ENCODE measurements at regions not wholly inside any gene's neighbourhood (a gene's known extent, or its start where the extent isn't known, plus 50 kb on each side); places are given as distances from the start of the nearest gene placed in this dataset.

DNA sequence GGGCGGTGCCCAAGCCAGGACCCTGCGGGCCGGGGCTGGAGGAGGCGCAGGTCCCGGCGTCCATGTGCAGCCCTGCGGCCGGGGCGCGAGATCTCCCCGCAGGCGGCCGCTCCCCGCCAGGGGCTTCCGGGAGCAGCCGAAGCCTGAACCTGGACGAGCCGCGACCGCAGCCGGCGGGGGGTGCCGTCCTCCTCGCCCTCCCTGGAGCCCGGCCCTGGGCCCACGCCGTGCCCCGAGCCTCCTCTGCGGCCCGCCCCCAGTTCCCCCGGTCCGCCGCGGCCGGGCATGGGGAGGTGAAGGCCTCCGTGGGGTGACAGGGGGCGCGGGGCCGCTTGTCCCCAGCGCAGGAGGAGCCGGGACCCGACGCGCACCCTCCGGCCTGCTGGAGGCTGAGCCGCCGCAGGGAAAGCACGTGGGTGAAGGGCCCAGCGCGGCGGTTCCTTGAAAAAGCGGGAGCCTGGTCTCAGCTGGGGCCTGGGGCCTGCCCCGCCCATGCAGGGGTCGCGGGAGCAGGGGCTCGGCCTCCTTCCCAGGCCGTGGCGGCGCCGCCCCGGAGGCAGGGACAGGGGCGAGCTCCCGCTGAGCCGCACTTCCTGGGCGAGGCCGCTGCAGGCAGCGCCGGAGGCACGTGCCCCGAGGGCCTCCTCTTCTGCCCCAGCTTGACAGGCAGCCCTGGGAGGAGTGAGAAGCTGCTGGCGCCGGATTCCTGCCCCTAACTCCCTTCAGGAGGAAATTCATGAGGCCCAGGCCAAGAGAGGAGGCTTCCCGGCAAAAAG, 55.6 kb upstream of the PPP2R5C start:
- Mint-ChIP-seq H3K27ac (ENCODE audit: unreplicated experiment) (no peak overlapping the region), H3K27me3 (ENCODE audit: unreplicated experiment) (peaks cover 38% of the 10 kb centered on the region), H3K4me1 (ENCODE audit: unreplicated experiment) (peaks cover 14% of the 10 kb centered on the region), H3K9me3 (ENCODE audit: unreplicated experiment) (no peaks in the 10 kb centered on the region), H3K36me3 (ENCODE audit: unreplicated experiment) (no peaks in the 10 kb centered on the region), H3K4me3 (ENCODE audit: unreplicated experiment) (no peak overlapping the region)
- TF ChIP-seq, protein P1, sequence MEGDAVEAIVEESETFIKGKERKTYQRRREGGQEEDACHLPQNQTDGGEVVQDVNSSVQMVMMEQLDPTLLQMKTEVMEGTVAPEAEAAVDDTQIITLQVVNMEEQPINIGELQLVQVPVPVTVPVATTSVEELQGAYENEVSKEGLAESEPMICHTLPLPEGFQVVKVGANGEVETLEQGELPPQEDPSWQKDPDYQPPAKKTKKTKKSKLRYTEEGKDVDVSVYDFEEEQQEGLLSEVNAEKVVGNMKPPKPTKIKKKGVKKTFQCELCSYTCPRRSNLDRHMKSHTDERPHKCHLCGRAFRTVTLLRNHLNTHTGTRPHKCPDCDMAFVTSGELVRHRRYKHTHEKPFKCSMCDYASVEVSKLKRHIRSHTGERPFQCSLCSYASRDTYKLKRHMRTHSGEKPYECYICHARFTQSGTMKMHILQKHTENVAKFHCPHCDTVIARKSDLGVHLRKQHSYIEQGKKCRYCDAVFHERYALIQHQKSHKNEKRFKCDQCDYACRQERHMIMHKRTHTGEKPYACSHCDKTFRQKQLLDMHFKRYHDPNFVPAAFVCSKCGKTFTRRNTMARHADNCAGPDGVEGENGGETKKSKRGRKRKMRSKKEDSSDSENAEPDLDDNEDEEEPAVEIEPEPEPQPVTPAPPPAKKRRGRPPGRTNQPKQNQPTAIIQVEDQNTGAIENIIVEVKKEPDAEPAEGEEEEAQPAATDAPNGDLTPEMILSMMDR (IDR thresholded peaks at IDR 0.05) = no peak
- DNase-seq (ENCODE audit: extremely low spot score, unreplicated experiment) = no peak

DNA sequence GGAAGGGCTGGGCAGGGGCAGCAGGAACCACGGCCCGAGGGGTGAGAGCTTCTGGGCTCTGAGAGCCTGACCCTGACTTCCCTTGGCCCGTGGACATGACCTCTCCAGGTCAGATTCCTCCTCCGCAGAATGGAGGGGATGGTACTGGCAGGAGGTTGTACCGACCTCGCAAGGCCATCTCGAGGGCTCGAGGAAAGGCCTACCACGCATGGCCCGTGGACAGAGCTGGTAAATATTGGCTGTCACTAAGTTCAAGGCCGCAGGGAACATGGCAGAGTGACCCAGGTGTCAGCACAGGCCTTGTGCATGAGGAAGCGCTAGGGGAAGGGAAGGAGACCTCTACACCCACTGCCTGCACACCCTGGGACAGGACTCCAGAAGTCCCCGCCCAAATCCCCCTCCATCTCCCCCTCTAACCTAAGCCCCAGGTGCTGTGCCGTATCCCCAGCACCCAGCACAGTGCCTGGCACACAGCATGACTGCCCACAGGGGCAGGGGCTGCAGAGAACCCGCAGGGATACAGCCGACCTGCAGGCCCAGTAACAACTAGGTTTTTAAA, 54.9 kb upstream of the PPP2R5C start:
- DNase-seq (ENCODE audit: extremely low spot score, unreplicated experiment) = no peak
- TF ChIP-seq, protein P1 (IDR thresholded peaks at IDR 0.05) = no peak
- H3K27me3 Mint-ChIP-seq (ENCODE audit: unreplicated experiment) = peaks cover 32% of the 10 kb centered on the region
- peaks cover 16% of the 10 kb centered on the region for H3K4me1 Mint-ChIP-seq (ENCODE audit: unreplicated experiment)
- H3K9me3 Mint-ChIP-seq (ENCODE audit: unreplicated experiment) = no peaks in the 10 kb centered on the region
- H3K4me3 Mint-ChIP-seq (ENCODE audit: unreplicated experiment) = no peak overlapping the region
- no peak overlapping the region for H3K27ac Mint-ChIP-seq (ENCODE audit: unreplicated experiment)
- no peaks in the 10 kb centered on the region for H3K36me3 Mint-ChIP-seq (ENCODE audit: unreplicated experiment)

DNA sequence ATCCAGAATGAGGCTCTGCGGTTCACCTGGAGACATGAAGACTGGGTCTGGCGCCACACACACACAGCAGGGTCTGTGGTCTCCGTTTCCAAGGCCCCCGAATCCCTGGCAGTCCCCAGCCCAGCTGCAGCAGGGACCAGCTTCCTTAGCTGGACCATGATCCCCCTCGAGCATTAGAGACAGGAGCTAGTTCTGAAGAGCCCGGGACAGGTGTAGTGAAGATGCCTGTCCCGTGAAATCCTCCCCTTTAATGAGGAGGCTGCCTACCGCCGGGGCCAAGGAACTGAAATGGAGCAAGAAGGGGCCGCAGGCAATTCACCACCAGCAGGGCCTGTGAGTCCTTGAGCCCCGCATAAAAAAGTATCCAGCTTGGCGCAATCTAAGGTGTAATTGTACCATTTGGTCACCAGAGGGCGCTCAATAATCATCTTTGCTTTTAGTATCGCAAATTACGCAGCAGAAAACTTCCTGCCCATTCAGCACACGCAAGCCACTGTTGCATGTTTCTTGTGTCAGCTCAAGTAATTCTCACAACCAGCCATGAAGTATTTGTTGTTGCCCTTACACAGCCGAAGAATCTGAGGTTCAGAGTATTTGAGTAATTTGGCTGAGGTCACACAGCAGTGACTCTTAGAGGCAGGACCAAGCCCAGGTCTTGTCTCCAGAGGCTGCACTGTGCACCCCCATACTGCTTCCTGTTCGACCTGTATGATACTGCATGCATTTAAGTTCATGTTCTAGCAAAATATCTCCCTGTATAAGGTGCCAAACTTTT, 54.3 kb upstream of the PPP2R5C start:
- DNase-seq (ENCODE audit: extremely low spot score, unreplicated experiment) = no peak
- no peaks in the 10 kb centered on the region for H3K36me3 Mint-ChIP-seq (ENCODE audit: unreplicated experiment)

DNA sequence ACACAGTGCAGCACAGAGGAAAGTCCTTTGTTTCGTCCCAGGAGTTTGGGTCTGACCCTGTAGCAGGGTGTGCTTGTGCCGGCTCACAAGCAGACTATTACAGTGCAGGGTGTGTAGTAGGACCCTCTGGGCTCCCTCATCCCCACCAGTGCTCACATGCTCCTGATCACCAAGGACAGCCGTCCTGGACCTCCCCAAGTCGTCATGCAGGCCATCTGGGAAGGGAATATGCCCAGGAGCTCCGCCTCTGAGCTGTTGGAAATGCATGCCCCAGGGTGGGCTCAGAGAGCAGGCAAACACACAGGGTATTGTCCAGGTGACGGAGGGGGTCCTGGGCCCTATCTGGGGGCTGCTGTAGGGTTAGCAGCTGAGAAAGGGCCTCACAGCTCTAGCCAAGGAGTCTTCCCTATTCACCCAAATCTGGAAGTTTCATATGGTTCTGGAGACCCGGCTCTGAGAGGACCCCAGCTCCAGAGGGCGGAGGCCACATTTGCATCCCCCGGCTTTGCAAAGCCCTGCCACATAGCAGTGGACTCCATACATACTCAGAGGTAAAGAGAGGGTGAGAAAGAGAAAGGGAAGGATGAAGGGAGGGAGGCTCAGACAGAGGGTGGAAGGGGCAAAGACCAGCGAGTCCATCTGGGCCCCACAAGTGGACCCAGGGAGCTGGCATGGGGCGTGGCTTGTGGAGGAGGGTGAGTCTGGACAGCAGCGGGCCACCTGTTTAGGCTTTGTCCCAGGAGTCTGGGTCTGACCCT, 53.5 kb upstream of the PPP2R5C start:
- TF ChIP-seq, protein P1 (IDR thresholded peaks at IDR 0.05) = no peak
- Mint-ChIP-seq H3K27me3 (ENCODE audit: unreplicated experiment) (peaks cover 18% of the 10 kb centered on the region), H3K36me3 (ENCODE audit: unreplicated experiment) (no peaks in the 10 kb centered on the region), H3K4me1 (ENCODE audit: unreplicated experiment) (peaks cover 16% of the 10 kb centered on the region), H3K4me3 (ENCODE audit: unreplicated experiment) (no peak overlapping the region), H3K27ac (ENCODE audit: unreplicated experiment) (no peak overlapping the region), H3K9me3 (ENCODE audit: unreplicated experiment) (no peaks in the 10 kb centered on the region)
- DNase-seq (ENCODE audit: extremely low spot score, unreplicated experiment) = no peak

More for the DNA sequence above, 54.3 kb upstream of the PPP2R5C start:
- TF ChIP-seq, protein P1 (IDR thresholded peaks at IDR 0.05) = peak; percentile 87
- Mint-ChIP-seq H3K4me1 (ENCODE audit: unreplicated experiment) (peaks cover 16% of the 10 kb centered on the region), H3K9me3 (ENCODE audit: unreplicated experiment) (no peaks in the 10 kb centered on the region), H3K4me3 (ENCODE audit: unreplicated experiment) (no peak overlapping the region), H3K27me3 (ENCODE audit: unreplicated experiment) (peaks cover 26% of the 10 kb centered on the region), H3K27ac (ENCODE audit: unreplicated experiment) (no peak overlapping the region)
